HG03135 (cell line): ENCODE measurements at regions not wholly inside any gene's neighbourhood (a gene's known extent, or its start where the extent isn't known, plus 50 kb on each side); places are given as distances from the start of the nearest gene placed in this dataset.
A peak's percentile ranks its signal among the peaks of the same experiment; 100 is the strongest.
"Not testable (repeated sequence)": the region's sequence is repeated elsewhere in the genome, so short reads cannot be mapped to it uniquely, and the experiment has no call there.

Experiments used
- ATAC-seq: cut with Tn5 transposase; IDR thresholded peaks from one replicate; pipeline ENCODE4 v1.9.1; 2021; ENCODE audit warnings: mild to moderate bottlenecking, moderate library complexity; ENCODE audit not compliant: unreplicated experiment

DNA sequence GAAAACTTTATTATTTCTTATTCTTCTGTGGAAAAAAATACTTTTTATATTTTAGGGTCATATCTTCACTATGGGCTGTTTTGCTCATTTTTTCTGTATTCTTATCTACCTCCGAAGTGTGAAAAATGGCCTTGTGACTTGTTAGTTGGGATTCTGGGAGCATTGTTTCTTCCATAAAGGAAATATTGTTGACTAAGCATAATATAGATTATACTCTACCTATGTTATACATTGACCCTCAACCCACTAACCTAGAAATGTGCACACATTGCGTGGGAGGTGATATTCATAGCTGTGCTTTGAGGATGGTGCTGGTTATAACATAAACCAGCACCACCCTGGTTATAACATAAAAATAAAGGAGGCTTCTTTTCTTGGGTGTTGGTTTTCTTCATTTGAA, 259.2 kb upstream of the AADAT start:
- no peak for ATAC-seq

DNA sequence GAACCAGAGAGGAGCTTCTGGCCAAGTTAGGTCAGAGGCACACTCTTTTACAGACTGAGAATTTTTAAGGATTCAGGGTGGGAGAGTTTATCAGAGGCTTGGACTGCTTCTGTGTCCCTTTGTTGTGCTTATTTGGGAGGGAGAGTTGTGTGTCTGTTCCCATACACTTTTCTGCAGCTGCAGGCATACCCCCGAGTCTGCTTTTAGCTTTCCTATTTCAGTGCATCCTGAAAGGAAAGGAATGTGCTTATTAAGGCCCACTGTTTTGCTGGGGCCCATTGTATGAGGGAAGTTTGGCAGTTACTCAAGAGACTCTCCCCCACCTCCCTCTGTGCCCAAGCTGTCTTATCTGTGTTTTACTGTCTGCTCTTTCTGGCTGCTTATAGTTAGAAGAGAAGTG, 257.4 kb upstream of the AADAT start:
- not testable (repeated sequence) for ATAC-seq

DNA sequence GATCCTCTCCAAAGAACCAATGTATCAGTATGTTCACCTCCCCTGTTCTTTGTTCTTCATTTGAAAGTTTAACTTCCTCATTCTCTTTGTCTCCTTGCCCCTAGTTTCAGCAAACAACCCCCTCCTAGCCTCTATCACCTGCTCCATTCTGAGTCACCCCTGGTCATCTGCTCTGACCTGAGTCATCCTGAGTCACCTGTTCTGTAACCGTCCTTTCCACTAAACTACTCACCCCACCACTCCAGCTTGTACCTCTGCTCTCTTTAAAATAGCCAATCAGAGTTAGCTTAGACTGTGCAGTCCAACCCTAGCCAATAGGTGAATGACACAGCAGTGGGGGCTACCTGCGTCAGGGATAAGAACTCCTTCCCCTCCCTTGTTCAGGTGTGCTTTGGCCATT, 249.8 kb upstream of the AADAT start:
- ATAC-seq = no peak

DNA sequence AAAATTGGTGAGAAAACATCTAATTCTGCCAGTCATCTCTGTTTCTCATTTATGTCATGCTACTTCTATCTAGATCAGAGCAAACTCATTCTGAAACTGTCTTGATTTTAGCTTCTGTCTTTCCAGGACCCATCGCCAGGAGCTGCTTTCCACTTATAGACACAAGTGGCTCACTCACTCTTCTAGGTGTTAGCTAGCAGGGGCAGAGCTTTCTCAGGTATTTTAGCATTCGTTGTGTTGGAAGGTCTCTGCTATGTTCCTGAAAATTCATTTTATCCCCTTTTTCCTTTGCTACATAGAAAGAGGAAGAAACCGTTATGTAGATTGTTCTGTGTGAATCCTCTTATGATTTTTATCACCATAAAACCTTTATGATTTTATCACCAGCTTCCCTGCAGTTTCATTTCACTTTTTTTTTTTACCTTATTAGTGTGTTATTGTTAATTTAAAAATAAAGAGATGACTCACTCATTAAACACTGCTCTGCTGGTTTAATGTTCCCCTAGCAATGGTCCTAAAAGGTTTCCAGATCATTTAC, 246.6 kb upstream of the AADAT start:
- ATAC-seq = peak; percentile 95

DNA sequence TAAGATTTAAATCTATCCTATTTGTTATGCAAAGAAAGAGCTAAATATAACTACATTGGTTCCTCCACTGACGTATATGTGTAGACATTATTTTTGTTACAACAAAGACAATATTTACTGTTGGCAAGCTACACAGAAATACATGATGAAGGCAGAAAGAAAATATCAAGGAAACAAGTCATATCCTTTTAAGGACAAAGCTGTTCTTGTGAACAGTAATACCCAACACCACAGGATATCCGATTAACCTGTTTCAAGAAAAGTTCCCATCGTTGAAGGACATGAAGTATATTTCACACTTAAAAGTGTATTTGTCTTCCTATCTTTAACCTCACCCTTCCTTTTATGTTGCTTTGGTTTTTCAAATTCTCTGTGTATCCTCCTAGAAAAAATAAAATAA, 235.8 kb upstream of the AADAT start:
- ATAC-seq = no peak

DNA sequence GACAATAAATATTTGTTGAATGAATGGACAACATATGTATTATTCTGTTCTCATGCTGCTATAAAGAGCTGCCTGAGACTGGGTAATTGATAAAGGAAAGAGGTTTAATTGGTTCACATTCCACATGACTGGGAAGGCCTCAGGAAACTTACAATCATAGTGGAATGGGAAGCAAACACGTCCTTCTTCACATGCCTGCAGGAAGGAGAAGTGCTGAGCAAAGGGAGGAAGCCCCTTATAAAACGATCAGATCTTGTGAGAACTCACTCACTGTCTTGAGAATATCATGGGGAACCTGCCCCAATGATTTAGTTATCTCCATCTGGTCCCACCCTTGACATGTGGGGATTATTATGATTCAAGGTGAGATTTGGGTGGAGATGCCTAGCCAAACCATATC, 233.9 kb upstream of the AADAT start:
- ATAC-seq = no peak

DNA sequence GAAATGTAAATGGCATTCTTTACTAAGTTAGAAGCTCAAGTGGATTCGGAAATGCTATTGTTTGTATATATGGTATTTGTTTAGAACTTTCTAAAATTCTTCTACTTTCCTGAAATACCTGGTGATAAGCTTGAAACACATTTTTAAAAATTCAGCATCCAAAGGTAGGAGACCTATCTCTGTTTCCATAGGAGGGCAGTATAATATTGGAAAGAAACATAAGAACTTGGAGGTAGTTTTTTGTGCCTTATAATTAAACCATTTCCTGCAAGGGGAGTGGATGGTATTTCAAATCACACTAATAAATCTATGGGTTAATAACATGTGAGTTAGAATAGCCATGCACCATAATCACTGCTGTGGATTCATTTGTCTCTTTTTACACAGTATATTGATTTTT, 217.4 kb upstream of the AADAT start:
- no peak for ATAC-seq

DNA sequence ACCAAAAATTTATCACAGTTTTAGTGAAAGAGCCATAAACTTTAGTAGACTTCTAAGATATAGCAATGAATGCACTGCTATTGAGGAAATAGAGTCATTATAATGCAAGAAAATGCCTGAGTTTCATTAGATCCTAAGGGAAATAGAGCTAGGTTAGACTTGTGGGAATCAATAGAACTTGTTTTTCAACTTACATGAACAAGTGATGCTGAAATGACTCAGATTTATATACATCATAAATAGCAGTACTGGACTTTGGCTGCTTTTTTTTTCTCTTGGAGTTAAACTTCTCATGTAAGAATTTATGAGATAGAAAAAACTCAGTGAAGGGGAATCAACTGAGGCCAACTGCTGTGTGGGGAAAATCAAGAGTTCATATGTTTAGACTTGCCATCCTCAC, 216.5 kb upstream of the AADAT start:
- ATAC-seq = no peak

DNA sequence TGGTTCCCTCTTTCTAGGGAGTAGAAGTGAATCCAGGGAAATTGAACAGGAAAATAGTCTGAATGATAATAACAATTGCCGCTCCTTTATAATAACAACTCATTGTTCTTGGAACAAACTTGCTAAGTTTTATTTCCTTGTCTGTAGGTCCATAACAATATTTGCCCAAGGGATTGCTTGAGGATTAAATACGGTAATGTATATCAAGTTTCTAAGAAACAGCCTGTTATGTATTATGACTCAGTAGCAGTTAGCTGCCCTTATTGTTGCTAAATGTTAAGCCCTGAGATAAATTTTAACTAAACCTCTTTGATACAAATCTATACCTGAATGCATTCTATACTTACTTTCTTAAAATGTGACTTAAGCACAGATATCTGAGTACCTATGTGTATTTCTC, 215.9 kb upstream of the AADAT start:
- no peak for ATAC-seq

DNA sequence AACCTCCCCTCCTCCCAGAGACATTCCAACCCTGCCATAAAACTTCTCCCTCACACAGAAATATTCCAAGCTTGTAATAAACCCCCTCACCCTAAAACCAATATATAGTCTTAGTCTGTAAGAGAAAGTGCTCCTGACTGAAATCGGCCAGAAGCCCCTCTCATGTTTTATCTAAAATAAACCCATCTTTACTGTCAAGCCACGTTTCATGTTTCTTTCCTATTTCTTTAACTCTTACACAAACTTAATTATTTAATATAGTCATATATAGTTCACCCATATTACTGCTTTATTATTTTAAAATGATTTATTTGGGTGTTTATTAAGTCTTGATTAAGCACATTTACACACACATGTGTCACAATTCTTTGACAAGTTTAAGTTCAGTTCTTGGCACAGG, 191.3 kb upstream of the AADAT start:
- no peak for ATAC-seq

DNA sequence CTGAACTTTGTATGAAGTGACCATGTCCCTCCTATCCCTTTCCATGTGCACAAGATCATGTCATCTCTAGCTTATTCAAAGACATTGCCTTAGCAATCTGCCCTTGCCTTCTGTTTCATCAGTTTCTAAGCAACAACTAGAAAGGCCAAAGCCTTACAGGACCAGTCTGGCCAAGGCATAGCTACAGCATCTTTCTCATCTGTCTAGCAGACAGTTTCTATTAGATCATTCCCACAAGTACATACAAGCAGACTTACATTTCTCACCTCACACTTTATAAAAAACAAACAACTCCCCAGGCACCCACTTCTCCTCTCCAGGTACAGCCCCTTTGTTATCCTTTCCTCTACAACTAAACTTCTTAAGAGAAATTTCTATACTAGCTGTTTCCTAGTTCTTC, 188.7 kb upstream of the AADAT start:
- ATAC-seq = no peak

DNA sequence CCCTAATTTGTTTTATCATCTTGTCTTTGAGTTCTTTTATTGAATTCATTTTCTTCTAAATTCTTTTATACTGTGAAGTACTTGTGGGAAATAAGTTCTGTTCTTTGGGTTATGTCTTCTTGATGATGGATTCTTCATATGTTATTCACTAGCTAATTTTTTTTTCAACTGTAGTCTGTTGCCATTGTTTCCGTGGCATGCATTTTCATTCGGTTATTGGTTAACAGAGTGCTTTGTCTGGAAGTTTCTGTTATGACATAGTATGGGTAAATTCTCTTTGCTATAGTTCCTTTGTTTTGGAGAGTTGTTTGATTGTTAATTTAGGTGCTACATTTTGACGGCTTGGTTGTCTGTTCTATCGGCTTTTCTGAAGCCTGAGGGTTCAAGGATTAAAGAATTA, 184.9 kb upstream of the AADAT start:
- no peak for ATAC-seq

DNA sequence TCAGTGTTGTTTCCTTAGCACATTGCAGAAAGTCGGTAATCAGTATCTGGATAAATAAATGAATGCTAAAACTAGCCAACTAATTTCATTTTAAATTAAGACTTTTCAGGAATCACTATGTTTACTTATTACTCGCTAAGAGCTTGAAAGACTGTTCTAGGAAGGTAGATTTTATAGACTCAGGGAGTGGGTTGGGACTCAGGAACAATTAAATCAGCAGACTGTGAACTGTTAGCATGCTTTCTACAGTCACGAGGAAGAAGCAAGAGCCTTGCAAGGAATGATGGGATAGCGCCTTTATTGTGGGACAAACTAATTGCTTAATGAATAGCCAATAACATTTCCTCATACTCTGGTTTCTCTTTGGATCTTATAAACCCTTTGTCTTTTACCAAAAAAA, 183.2 kb upstream of the AADAT start:
- ATAC-seq = no peak

DNA sequence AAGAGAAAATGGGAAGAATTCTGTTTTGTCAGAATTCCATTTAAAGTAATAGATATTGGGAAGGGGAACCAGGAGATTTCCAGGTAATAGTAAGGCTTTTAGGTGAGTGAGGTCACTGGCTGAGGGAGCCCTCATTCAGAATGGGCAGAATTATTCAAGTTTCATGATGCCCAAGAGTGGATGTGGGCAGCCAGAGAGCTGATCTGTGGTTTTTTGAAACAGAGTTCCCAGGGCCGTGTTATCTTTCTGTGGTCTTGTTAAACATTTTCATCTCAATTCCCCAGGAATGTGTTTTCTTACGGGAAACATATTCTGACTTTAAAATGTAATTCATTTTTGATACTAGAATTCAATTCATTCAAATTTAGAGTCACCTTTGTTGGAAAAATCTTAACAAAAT, 182.0 kb upstream of the AADAT start:
- no peak for ATAC-seq

DNA sequence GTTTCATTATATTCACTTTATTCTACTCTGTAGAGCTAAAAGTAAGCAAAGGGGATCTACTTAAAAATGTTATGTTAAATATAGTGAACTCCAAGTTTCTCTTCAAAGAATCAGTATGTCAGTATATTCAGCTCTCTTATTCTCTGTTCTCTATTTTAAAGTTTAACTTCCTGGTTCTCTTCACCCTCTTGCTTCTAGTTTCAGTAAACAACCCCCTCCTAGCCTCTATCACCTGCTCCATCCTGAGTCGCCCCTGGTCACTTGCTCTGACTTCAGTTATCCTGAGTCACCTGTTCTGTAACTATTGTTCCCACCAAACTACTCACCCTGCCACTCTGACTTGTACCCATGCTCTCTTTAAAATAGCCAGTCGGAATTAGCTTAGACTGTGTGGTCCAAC, 180.9 kb upstream of the AADAT start:
- no peak for ATAC-seq

DNA sequence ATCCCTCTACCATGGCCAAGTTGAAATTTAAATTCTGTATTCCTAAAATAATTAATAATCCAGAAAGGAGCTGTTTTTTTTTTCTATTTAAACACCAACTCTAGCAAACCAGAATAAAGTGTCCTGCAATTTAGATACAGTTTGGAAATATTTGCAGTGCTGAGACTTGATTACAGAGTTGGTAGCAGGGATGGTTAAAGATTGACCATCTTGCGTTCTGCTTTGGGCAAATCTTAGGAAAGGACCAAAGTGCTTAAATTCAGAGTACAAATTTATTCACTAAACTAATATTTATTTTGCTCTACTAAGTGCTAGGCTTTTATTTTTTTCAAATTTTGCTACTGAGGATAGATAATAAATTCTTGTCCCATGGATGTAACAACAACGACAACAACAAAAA, 180.2 kb upstream of the AADAT start:
- no peak for ATAC-seq

DNA sequence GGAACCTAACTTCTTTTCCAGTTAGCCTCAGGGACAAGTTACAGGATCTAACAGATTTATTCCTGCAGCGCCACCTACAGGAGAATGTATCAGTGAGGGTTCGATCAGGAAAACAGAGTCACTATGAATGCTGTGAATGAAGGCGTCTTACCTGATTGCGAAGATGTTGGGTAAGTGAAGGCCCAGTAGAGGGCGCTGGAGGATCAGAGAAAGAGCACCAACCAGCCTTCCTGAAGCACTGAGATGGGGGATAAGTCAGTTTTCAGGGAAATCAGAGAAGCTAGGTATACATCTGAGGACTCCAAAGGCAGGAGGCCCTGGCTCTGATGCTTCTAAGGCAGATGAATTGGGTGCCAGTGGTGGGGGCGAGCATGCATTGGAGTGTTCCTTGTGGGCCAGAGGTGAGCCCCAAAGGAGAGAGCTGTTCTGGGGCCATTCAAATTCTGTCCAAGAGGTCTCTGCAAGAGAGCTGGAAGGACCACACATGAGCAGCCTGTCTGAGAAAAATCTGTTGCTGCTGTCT, 169.9 kb upstream of the AADAT start:
- peak; percentile 99 for ATAC-seq

DNA sequence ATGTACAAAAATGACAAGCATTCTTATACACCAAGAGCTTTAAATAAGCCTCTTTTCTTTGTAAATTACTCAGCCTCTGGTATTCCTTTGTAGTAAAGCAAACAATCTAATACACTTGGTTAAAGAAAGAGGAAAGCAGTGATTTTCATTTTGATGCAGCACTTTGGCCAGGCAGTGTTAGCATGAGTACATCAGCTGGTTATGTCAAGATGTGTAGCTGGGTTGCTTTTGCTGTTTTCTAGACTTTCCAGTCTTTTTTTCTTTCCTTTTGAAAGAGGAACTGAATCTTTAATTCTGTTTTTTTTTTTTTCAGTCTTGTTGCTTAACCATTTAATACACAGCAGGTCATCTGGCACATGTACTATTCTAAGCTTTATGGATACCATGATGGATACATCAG, 167.1 kb upstream of the AADAT start:
- no peak for ATAC-seq

DNA sequence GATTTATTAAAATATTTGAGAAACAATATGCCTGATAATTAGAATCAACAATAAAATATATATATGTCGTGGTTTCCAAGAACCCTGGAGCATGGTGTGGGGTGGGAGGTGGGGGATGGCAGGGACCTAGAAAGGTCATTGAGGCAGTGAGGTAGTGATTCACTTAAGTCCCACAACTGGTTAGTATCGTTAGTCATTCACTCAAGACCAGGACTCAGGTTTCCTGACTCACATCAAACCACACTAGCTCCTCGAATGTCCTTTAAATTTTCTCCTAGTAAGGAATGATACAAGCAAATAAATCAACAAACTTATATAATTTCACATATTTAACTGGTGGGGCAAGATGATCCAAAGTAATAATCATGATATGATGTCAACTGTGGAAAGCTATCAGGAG, 158.8 kb upstream of the AADAT start:
- ATAC-seq = no peak

DNA sequence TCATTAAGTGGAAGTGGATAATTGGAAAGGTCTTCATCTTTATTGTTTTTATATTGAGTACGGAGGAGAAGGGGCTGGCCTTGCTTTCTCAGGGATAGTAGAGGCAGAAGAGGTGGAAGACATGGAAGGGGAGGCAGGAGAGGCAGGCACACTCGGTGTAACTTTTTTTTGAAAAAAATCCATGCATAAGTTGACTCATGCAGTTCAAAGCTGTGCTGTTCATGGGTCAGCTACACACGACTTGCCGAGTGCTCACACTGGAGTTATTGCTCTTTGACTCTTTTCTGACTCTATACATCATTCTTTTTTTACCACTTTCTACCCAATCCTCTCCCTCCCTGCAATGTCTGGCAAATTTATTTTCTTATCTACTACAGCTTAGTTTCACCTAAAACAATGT, 158.3 kb upstream of the AADAT start:
- no peak for ATAC-seq

DNA sequence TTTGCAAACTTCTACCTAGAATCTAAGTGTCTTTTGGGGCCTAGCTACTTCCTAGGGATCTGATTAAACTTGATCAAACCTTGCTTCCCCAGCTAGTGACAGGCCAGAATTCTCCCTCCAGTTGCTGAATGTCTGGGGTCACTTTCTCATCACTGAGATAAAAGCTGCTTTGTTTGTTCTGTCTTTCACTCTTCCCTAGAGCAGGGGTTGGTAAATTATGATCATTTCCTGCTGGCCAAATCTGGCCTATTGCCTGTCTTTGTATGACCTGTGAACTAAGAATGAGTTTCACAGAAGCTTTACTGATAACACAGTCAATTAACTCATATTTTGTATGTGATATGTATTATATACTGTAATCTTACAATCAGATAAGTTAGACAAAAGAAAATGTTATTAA, 157.8 kb upstream of the AADAT start:
- ATAC-seq = no peak

DNA sequence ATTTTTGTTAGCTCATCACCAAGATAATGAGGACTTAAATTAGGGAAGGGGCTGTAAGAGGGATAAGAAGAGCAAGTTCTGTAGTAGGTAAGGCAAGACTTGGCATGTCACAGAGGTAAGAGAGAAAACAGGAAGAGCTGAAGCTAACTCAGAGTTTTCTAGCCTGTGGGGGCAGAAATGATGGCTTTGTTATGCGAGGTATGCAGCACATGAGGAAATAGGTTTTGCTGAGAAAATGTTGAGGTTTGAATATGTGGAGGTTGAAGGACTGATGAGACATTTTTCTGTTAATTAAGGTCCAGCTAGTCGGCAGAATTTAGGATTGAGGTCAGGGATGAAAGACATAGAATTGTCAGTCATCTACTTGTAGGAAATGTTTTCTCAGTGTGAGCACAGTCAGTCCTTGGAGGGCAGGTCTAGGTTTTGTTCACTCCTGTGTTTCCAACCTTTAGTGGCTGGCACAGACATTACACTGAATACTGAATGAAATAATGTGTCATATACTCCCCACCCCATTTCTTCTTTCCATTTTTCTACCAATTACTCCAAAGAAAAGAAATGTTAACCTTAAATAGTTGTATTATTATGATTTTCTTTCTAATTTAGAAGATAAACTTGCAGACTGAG, 154.0 kb upstream of the AADAT start:
- ATAC-seq = no peak

DNA sequence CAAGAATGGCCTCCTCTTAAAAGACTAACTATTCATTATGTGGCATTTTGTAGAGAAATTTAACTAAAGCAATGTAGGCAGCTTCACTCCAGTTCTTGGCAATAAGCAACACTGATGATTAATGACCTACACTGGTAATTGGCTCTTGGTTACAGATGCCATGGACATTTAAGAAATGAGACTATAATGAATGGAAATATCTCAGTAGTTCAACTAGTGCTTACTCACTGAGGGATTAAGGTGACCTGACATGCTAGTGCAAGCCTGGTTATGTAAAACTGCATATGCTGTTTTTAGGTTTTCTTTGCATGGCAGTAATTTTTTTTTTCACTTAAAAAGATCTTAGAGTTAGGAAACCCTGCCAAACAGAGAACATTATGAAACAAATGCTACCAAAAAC, 152.7 kb upstream of the AADAT start:
- ATAC-seq = no peak
